Bronchial epithelial cell (primary cell): ENCODE measurements at regions not wholly inside any gene's neighbourhood (a gene's known extent, or its start where the extent isn't known, plus 50 kb on each side); places are given as distances from the start of the nearest gene placed in this dataset.

Experiments used
- DNase-seq: peaks from one replicate; pipeline ENCODE4 v3.0.0-alpha.2; 2010; ENCODE audit warnings: low read depth
- FAIRE-seq: peaks from 2 replicates; lab custom pipeline; 2011; peaks lifted over from hg19 to GRCh38; lab: Jason Lieb, UNC
- H3K27me3 ChIP-seq: 2 replicates; pipeline ENCODE4 v1.5.1; 2011; ENCODE audit warnings: low read length; ENCODE audit not compliant: control insufficient read depth, insufficient read depth
- H3K36me3 ChIP-seq: 2 replicates; pipeline ENCODE4 v1.5.1; 2011; ENCODE audit warnings: low read length; ENCODE audit not compliant: control insufficient read depth, insufficient read depth
- H3K4me3 ChIP-seq: 2 replicates; pipeline ENCODE4 v1.5.1; 2011; ENCODE audit warnings: mild to moderate bottlenecking, low read depth, low read length, control low read depth
- CTCF ChIP-seq: IDR thresholded peaks from 2 replicates; pipeline ENCODE4 v1.5.1; 2011; ENCODE audit warnings: mild to moderate bottlenecking, moderate library complexity, low read length, control low read depth, inconsistent platforms; ENCODE audit not compliant: insufficient read depth, severe bottlenecking

GRCh38 chr13:81425286-81425685, 1084.4 kb upstream of the SPRY2 start:
- DNase-seq (no peak), FAIRE-seq (no peak)
- Histone ChIP-seq H3K4me3 (no peak overlapping the region), H3K36me3 (no peaks in the 10 kb centered on the region), H3K27me3 (no peaks in the 10 kb centered on the region)
- TF ChIP-seq CTCF: no peak

DNA sequence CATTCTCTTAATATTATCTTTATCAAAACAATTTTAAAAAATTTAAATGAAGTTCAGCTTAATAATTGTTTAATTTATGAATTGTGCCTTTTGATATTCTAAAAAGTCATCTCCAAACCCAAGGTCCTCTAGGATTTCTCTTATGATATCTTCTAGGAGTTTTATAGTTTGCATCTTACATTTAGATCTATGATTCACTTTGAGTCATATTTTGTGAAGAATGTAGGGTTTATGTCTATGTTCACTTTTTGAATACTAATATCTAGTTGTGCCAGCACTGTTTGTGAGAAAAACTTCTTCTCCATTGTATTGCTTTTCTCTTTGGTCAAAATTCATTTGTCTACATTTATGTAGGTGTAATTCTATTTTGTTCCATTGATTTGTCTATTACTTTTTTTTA, 1068.4 kb upstream of the SPRY2 start:
- Histone ChIP-seq H3K36me3 (no peaks in the 10 kb centered on the region), H3K4me3 (no peak overlapping the region), H3K27me3 (no peaks in the 10 kb centered on the region)
- TF ChIP-seq CTCF: no peak
- DNase-seq (peak; percentile 20), FAIRE-seq (no peak)

- Histone ChIP-seq H3K4me3 (no peak overlapping the region), H3K36me3 (no peaks in the 10 kb centered on the region), H3K27me3 (no peaks in the 10 kb centered on the region)
- FAIRE-seq (no peak), DNase-seq (no peak)
- no peak for TF ChIP-seq CTCF
Observed at GRCh38 chr13:81408647-81409046, 1067.7 kb upstream of the SPRY2 start.

- H3K4me3 ChIP-seq: no peak overlapping the region
- FAIRE-seq: no peak
Observed at GRCh38 chr13:81406639-81407292, 1065.8 kb upstream of the SPRY2 start.

DNA sequence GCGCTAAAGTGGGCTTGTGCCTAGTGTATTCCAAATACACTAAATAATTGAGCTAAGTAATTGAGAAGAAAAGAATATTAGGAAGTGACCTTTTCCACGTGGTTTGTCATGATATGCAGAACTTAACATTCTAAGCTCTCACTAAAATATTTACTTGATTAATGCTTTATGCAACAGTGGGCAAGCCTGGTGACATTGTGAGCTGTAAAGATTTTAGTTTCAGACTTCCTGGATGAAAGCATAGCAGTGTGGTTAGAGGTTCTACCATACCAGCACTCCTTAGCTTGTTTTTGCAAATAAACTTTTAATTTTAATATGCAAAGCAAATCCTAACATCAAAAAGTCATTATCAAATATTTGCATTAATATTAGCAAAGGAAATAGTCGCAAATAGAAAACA, 1065.1 kb upstream of the SPRY2 start:
- no peak for DNase-seq
- TF ChIP-seq CTCF: no peak
- Histone ChIP-seq H3K36me3 (no peaks in the 10 kb centered on the region), H3K4me3 (no peak overlapping the region), H3K27me3 (no peaks in the 10 kb centered on the region)
- no peak for FAIRE-seq

More at GRCh38 chr13:81406639-81407292, 1065.8 kb upstream of the SPRY2 start:
- DNase-seq: no peak
- Histone ChIP-seq H3K27me3 (no peaks in the 10 kb centered on the region), H3K36me3 (no peaks in the 10 kb centered on the region)
- no peak for TF ChIP-seq CTCF

GRCh38 chr13:81396192-81396591, 1055.3 kb upstream of the SPRY2 start:
- DNase-seq: no peak
- TF ChIP-seq CTCF: no peak
- Histone ChIP-seq H3K36me3 (no peaks in the 10 kb centered on the region), H3K27me3 (no peaks in the 10 kb centered on the region), H3K4me3 (no peak overlapping the region)
- FAIRE-seq: no peak
